T-helper 2 cell treated with Interferon-gamma antibody and Interleukin-4, amounts not matched to agents 5 μg/mL and 100 μg/mL, for 36 hours (primary cell): ENCODE measurements at regions not wholly inside any gene's neighbourhood (a gene's known extent, or its start where the extent isn't known, plus 50 kb on each side); places are given as distances from the start of the nearest gene placed in this dataset.
"Not testable (repeated sequence)": the region's sequence is repeated elsewhere in the genome, so short reads cannot be mapped to it uniquely, and the experiment has no call there.

ENCODE experiments used
- DNase-seq: peaks from one replicate; pipeline ENCODE4 v3.0.0; 2021; ENCODE audit warnings: low spot score
- H3K27ac Mint-ChIP-seq: one replicate; pipeline ENCODE4 v1.8.0; 2021; ENCODE audit warnings: mild to moderate bottlenecking, mixed read lengths
- H3K27me3 Mint-ChIP-seq: one replicate; pipeline ENCODE4 v1.8.0; 2021; ENCODE audit warnings: low read depth, mixed read lengths
- H3K36me3 Mint-ChIP-seq: one replicate; pipeline ENCODE4 v1.8.0; 2021; ENCODE audit warnings: low read depth, mixed read lengths
- H3K4me1 Mint-ChIP-seq: one replicate; pipeline ENCODE4 v1.8.0; 2021; ENCODE audit warnings: low read depth, mixed read lengths
- H3K4me3 Mint-ChIP-seq: one replicate; pipeline ENCODE4 v1.8.0; 2022; ENCODE audit warnings: mild to moderate bottlenecking, moderate library complexity, mixed read lengths
- H3K9me3 Mint-ChIP-seq: one replicate; pipeline ENCODE4 v1.8.0; 2021; ENCODE audit warnings: mixed read lengths

GRCh38 chrX:139170526-139171173, 359.9 kb upstream of the F9 start:
- Mint-ChIP-seq H3K9me3 (no peaks in the 10 kb centered on the region), H3K27ac (no peak overlapping the region), H3K27me3 (no peaks in the 10 kb centered on the region), H3K4me3 (no peak overlapping the region), H3K4me1 (no peaks in the 10 kb centered on the region), H3K36me3 (no peaks in the 10 kb centered on the region)
- no peak for DNase-seq

- H3K27me3 Mint-ChIP-seq = no peaks in the 10 kb centered on the region
- DNase-seq = no peak
- no peaks in the 10 kb centered on the region for H3K36me3 Mint-ChIP-seq
- no peaks in the 10 kb centered on the region for H3K4me1 Mint-ChIP-seq
- no peak overlapping the region for H3K27ac Mint-ChIP-seq
- H3K4me3 Mint-ChIP-seq = no peak overlapping the region
- H3K9me3 Mint-ChIP-seq = no peaks in the 10 kb centered on the region
Measured at GRCh38 chrX:139167282-139167681, 363.3 kb upstream of the F9 start.

- Mint-ChIP-seq H3K4me3 (no peak overlapping the region), H3K4me1 (no peaks in the 10 kb centered on the region), H3K36me3 (no peaks in the 10 kb centered on the region), H3K27ac (no peak overlapping the region), H3K9me3 (no peaks in the 10 kb centered on the region), H3K27me3 (no peaks in the 10 kb centered on the region)
- no peak for DNase-seq
Measured at GRCh38 chrX:139158256-139158655, 372.3 kb upstream of the F9 start.

GRCh38 chrX:139156356-139156755, 374.2 kb upstream of the F9 start:
- Mint-ChIP-seq H3K4me3 (no peak overlapping the region), H3K36me3 (no peaks in the 10 kb centered on the region), H3K27me3 (no peaks in the 10 kb centered on the region), H3K27ac (no peak overlapping the region), H3K4me1 (no peaks in the 10 kb centered on the region), H3K9me3 (no peaks in the 10 kb centered on the region)
- no peak for DNase-seq

GRCh38 chrX:139146625-139147024, 383.9 kb upstream of the F9 start:
- H3K4me3 Mint-ChIP-seq, DNase-seq, H3K4me1 Mint-ChIP-seq, H3K36me3 Mint-ChIP-seq, H3K27ac Mint-ChIP-seq, H3K9me3 Mint-ChIP-seq, H3K27me3 Mint-ChIP-seq: not testable (repeated sequence)

GRCh38 chrX:139141370-139141769, 389.2 kb upstream of the F9 start:
- Mint-ChIP-seq H3K27ac (no peak overlapping the region), H3K4me1 (no peaks in the 10 kb centered on the region), H3K4me3 (no peak overlapping the region), H3K36me3 (no peaks in the 10 kb centered on the region), H3K9me3 (no peaks in the 10 kb centered on the region), H3K27me3 (no peaks in the 10 kb centered on the region)
- DNase-seq = no peak

- Mint-ChIP-seq H3K27me3 (no peaks in the 10 kb centered on the region), H3K9me3 (no peaks in the 10 kb centered on the region), H3K4me1 (no peaks in the 10 kb centered on the region), H3K36me3 (no peaks in the 10 kb centered on the region), H3K27ac (no peak overlapping the region), H3K4me3 (no peak overlapping the region)
- no peak for DNase-seq
Measured at GRCh38 chrX:139134316-139134715, 396.2 kb upstream of the F9 start.

GRCh38 chrX:139126493-139126892, 404.0 kb upstream of the F9 start:
- no peak for DNase-seq
- Mint-ChIP-seq H3K27ac (no peak overlapping the region), H3K4me3 (no peak overlapping the region), H3K36me3 (no peaks in the 10 kb centered on the region), H3K4me1 (no peaks in the 10 kb centered on the region), H3K27me3 (no peaks in the 10 kb centered on the region), H3K9me3 (no peaks in the 10 kb centered on the region)

GRCh38 chrX:139125916-139126315, 404.6 kb upstream of the F9 start:
- Mint-ChIP-seq H3K4me3 (no peak overlapping the region), H3K27ac (no peak overlapping the region), H3K4me1 (no peaks in the 10 kb centered on the region), H3K9me3 (no peaks in the 10 kb centered on the region), H3K36me3 (no peaks in the 10 kb centered on the region), H3K27me3 (no peaks in the 10 kb centered on the region)
- DNase-seq = no peak

- H3K36me3 Mint-ChIP-seq = no peaks in the 10 kb centered on the region
- no peak overlapping the region for H3K27ac Mint-ChIP-seq
- no peak for DNase-seq
- H3K27me3 Mint-ChIP-seq = no peaks in the 10 kb centered on the region
- no peaks in the 10 kb centered on the region for H3K4me1 Mint-ChIP-seq
- H3K9me3 Mint-ChIP-seq = no peaks in the 10 kb centered on the region
- no peak overlapping the region for H3K4me3 Mint-ChIP-seq
Measured at GRCh38 chrX:139121616-139122286, 408.8 kb upstream of the F9 start.

GRCh38 chrX:139120760-139121159, 409.2 kb upstream of the FGF13 start:
- H3K36me3 Mint-ChIP-seq = no peaks in the 10 kb centered on the region
- no peaks in the 10 kb centered on the region for H3K9me3 Mint-ChIP-seq
- H3K27ac Mint-ChIP-seq = no peak overlapping the region
- H3K4me1 Mint-ChIP-seq = no peaks in the 10 kb centered on the region
- H3K4me3 Mint-ChIP-seq = no peak overlapping the region
- no peak for DNase-seq
- no peaks in the 10 kb centered on the region for H3K27me3 Mint-ChIP-seq

GRCh38 chrX:139113708-139114107, 402.2 kb upstream of the FGF13 start:
- DNase-seq = no peak
- Mint-ChIP-seq H3K9me3 (no peaks in the 10 kb centered on the region), H3K27ac (no peak overlapping the region), H3K4me1 (no peaks in the 10 kb centered on the region), H3K4me3 (no peak overlapping the region), H3K27me3 (no peaks in the 10 kb centered on the region), H3K36me3 (no peaks in the 10 kb centered on the region)

GRCh38 chrX:139112432-139112831, 400.9 kb upstream of the FGF13 start:
- Mint-ChIP-seq H3K4me1 (no peaks in the 10 kb centered on the region), H3K27me3 (no peaks in the 10 kb centered on the region), H3K4me3 (no peak overlapping the region), H3K9me3 (no peaks in the 10 kb centered on the region), H3K36me3 (no peaks in the 10 kb centered on the region), H3K27ac (no peak overlapping the region)
- DNase-seq = no peak

- Mint-ChIP-seq H3K4me3 (no peak overlapping the region), H3K4me1 (no peaks in the 10 kb centered on the region), H3K9me3 (no peaks in the 10 kb centered on the region), H3K36me3 (no peaks in the 10 kb centered on the region), H3K27ac (no peak overlapping the region), H3K27me3 (no peaks in the 10 kb centered on the region)
- no peak for DNase-seq
Measured at GRCh38 chrX:139106069-139106468, 394.6 kb upstream of the FGF13 start.
